OCI-LY1 (cell line): ENCODE measurements at regions not wholly inside any gene's neighbourhood (a gene's known extent, or its start where the extent isn't known, plus 50 kb on each side); places are given as distances from the start of the nearest gene placed in this dataset.

ENCODE experiments used
- H2AFZ ChIP-seq: fragments of 200-600 bp; sonication (generic), shearing (Covaris generic); 2 replicates; pipeline ENCODE4 v1.6.0; 2014; ENCODE audit warnings: antibody characterized with exemption, mild to moderate bottlenecking, low read length
- H3F3A ChIP-seq: fragments of 200-600 bp; sonication (generic), shearing (Covaris generic); 2 replicates; pipeline ENCODE4 v1.6.0; 2014; ENCODE audit warnings: mild to moderate bottlenecking, antibody characterized with exemption, low read length, moderate library complexity; ENCODE audit not compliant: insufficient read depth
- H3K27ac ChIP-seq: fragments of 200-600 bp; sonication (generic); 2 replicates; pipeline ENCODE4 v1.5.1; 2014; ENCODE audit warnings: low read length, mixed run types, mild to moderate bottlenecking, low read depth; ENCODE audit not compliant: poor library complexity, severe bottlenecking
- H3K27me3 ChIP-seq: fragments of 200-600 bp; sonication (generic); 2 replicates; pipeline ENCODE4 v1.6.0; 2014; ENCODE audit warnings: antibody characterized with exemption, mild to moderate bottlenecking, low read length, moderate library complexity; ENCODE audit not compliant: insufficient read depth
- H3K36me3 ChIP-seq: fragments of 200-600 bp; sonication (generic); 2 replicates; pipeline ENCODE4 v1.6.1; 2014; ENCODE audit warnings: mild to moderate bottlenecking, antibody characterized with exemption, low read length, moderate library complexity, mixed read lengths; ENCODE audit not compliant: insufficient read depth
- H3K4me1 ChIP-seq: fragments of 200-600 bp; sonication (generic); 2 replicates; pipeline ENCODE4 v1.5.1; 2014; ENCODE audit warnings: mild to moderate bottlenecking, low read length, moderate library complexity; ENCODE audit not compliant: insufficient read depth, severe bottlenecking
- H3K4me2 ChIP-seq: fragments of 200-600 bp; sonication (generic), shearing (Covaris generic); 2 replicates; pipeline ENCODE4 v1.6.1; 2014; ENCODE audit warnings: low read length
- H3K4me3 ChIP-seq: fragments of 200-600 bp; sonication (generic); 2 replicates; pipeline ENCODE4 v1.5.1; 2014; ENCODE audit warnings: low read length, low read depth, mild to moderate bottlenecking, mixed read lengths; ENCODE audit not compliant: poor library complexity, severe bottlenecking
- H3K79me2 ChIP-seq: fragments of 200-600 bp; shearing (Covaris generic); 2 replicates; pipeline ENCODE4 v1.6.1; 2016; ENCODE audit warnings: mixed run types, low read length, mixed read lengths; ENCODE audit not compliant: insufficient read depth
- H3K9ac ChIP-seq: fragments of 200-600 bp; sonication (generic), shearing (Covaris generic); 2 replicates; pipeline ENCODE4 v1.6.1; 2014; ENCODE audit warnings: mild to moderate bottlenecking, low read length, mixed read lengths
- H3K9me2 ChIP-seq: fragments of 200-600 bp; sonication (generic), shearing (Covaris generic); 2 replicates; pipeline ENCODE4 v1.6.1; 2014; ENCODE audit warnings: low read depth, mild to moderate bottlenecking, low read length, mixed read lengths
- H3K9me3 ChIP-seq: fragments of 200-600 bp; shearing (Covaris generic); 2 replicates; pipeline ENCODE4 v1.6.1; 2014; ENCODE audit warnings: low read length, mixed read lengths
- H4K20me1 ChIP-seq: fragments of 200-600 bp; sonication (generic), shearing (Covaris generic); 2 replicates; pipeline ENCODE4 v1.6.0; 2016; ENCODE audit warnings: mild to moderate bottlenecking, low read length; ENCODE audit not compliant: insufficient read depth
- EZH2 ChIP-seq: fragments of 200-600 bp; sonication (generic), shearing (Covaris generic); IDR thresholded peaks from 2 replicates; pipeline ENCODE4 v1.8.0; 2017; ENCODE audit warnings: borderline replicate concordance, mixed run types, mild to moderate bottlenecking, antibody characterized with exemption, low read length, moderate library complexity, mixed read lengths
- TF ChIP-seq, protein P1 (sequence below): fragments of 200-600 bp; sonication (generic), shearing (Covaris generic); IDR thresholded peaks from 2 replicates; pipeline ENCODE4 v1.5.1; 2017; ENCODE audit warnings: mild to moderate bottlenecking, antibody characterized with exemption, low read length, moderate library complexity, mixed read lengths

DNA sequence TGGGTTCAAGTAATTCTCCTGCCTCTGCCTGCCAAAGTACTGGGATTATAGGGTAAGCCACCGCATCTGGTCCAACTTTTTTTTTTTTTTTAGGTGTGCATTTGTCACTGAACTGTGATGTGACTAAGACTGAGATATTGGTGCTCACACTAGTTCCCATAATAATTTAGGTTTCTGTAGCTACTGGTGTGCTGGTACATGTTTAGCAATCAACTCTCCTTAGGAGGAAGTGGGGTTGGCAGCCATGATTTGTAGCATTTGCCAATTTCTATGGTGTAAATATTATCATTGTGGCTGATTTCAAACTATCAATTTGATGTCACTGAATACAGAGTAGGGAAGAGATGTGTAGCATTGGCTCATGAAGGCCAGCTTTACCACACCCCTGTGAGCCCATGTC, 372.7 kb downstream of the EDEM1 start:
- Histone ChIP-seq H3K9ac (no peak overlapping the region), H3K9me3 (no peaks in the 10 kb centered on the region), H2AFZ (no peak overlapping the region), H3K27me3 (no peaks in the 10 kb centered on the region), H3K4me3 (no peak overlapping the region), H3F3A (no peaks in the 10 kb centered on the region), H3K9me2 (no peaks in the 10 kb centered on the region), H3K79me2 (no peaks in the 10 kb centered on the region), H3K36me3 (no peaks in the 10 kb centered on the region), H3K27ac (no peak overlapping the region), H3K4me2 (no peak overlapping the region), H3K4me1 (no peaks in the 10 kb centered on the region), H4K20me1 (no peaks in the 10 kb centered on the region)
- TF ChIP-seq, protein P1, sequence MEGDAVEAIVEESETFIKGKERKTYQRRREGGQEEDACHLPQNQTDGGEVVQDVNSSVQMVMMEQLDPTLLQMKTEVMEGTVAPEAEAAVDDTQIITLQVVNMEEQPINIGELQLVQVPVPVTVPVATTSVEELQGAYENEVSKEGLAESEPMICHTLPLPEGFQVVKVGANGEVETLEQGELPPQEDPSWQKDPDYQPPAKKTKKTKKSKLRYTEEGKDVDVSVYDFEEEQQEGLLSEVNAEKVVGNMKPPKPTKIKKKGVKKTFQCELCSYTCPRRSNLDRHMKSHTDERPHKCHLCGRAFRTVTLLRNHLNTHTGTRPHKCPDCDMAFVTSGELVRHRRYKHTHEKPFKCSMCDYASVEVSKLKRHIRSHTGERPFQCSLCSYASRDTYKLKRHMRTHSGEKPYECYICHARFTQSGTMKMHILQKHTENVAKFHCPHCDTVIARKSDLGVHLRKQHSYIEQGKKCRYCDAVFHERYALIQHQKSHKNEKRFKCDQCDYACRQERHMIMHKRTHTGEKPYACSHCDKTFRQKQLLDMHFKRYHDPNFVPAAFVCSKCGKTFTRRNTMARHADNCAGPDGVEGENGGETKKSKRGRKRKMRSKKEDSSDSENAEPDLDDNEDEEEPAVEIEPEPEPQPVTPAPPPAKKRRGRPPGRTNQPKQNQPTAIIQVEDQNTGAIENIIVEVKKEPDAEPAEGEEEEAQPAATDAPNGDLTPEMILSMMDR: no peak
- TF ChIP-seq EZH2: no peak

- Histone ChIP-seq H3K9me3 (no peaks in the 10 kb centered on the region), H4K20me1 (no peaks in the 10 kb centered on the region), H3K27ac (no peak overlapping the region), H3K9me2 (no peaks in the 10 kb centered on the region), H2AFZ (no peak overlapping the region), H3K27me3 (no peaks in the 10 kb centered on the region), H3K79me2 (no peaks in the 10 kb centered on the region), H3K4me2 (no peak overlapping the region), H3K36me3 (no peaks in the 10 kb centered on the region), H3K9ac (no peak overlapping the region), H3K4me1 (no peaks in the 10 kb centered on the region), H3F3A (no peaks in the 10 kb centered on the region), H3K4me3 (no peak overlapping the region)
- TF ChIP-seq, protein P1: no peak
- no peak for TF ChIP-seq EZH2
Measured at GRCh38 chr3:5563537-5564277, 376.2 kb downstream of the EDEM1 start.

DNA sequence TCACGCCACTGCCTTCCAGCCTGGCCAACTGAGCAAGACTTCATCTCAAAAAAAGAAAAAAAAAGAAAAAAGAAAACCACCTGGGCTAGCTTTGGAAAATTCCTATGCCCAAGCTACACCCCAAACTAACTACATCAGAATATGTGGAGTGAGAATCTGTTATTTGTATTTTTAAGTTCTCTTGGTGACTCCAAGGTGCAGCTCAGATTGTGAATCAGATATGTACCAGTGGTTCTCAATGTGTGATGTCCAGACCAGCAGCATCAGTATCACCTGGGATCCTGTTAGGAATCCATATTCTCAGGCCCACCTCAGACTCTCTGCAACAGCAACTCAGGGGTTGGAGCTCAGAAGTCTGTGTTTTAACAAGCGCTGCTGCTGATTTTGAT, 376.8 kb downstream of the EDEM1 start:
- Histone ChIP-seq H3K9ac (no peak overlapping the region), H2AFZ (no peak overlapping the region), H3K4me1 (no peaks in the 10 kb centered on the region), H3K36me3 (no peaks in the 10 kb centered on the region), H3K9me2 (no peaks in the 10 kb centered on the region), H3K27me3 (no peaks in the 10 kb centered on the region), H3K4me2 (no peak overlapping the region), H4K20me1 (no peaks in the 10 kb centered on the region), H3F3A (no peaks in the 10 kb centered on the region), H3K27ac (no peak overlapping the region), H3K9me3 (no peaks in the 10 kb centered on the region), H3K79me2 (no peaks in the 10 kb centered on the region), H3K4me3 (no peak overlapping the region)
- no peak for TF ChIP-seq EZH2
- TF ChIP-seq, protein P1: no peak
